ENCODE measurements at regions not wholly inside any gene's neighbourhood (a gene's known extent, or its start where the extent isn't known, plus 50 kb on each side); places are given as distances from the start of the nearest gene placed in this dataset.

GRCh38 chr11:134614141-134614540, 202.1 kb upstream of the B3GAT1 start:
- no peak overlapping the region for H3K9ac ChIP-seq (ENCODE audit: low read length in 5 of 5)
- no peak overlapping the region for H3K27ac ChIP-seq (ENCODE audit: low read depth, low read length)
- peaks cover 0 to 12% (median 6%) of the 10 kb centered on the region in 5 donors for H3K27me3 ChIP-seq (ENCODE audit: control insufficient read depth in 5 of 5, insufficient read depth in 4 of 5, low read length in 5 of 5)
- peaks cover 0 to 5% (median 3%) of the 10 kb centered on the region in 5 donors for H3K9me3 ChIP-seq (ENCODE audit: control insufficient read depth in 5 of 5, low read length in 5 of 5)
- H3K4me3 ChIP-seq (ENCODE audit: low read depth in 1 of 5, low read length in 5 of 5), result no peak overlapping the region
- no peaks in the 10 kb centered on the region for H3K36me3 ChIP-seq (ENCODE audit: control insufficient read depth in 5 of 5, insufficient read depth in 5 of 5, low read length in 5 of 5)
- no peaks in the 10 kb centered on the region for H3K4me1 ChIP-seq (ENCODE audit: control insufficient read depth in 5 of 5, insufficient read depth in 5 of 5, low read length in 5 of 5)

- no peaks in the 10 kb centered on the region for H3K36me3 ChIP-seq (ENCODE audit: control insufficient read depth in 5 of 5, insufficient read depth in 5 of 5, low read length in 5 of 5)
- peaks cover 0 to 5% (median 3%) of the 10 kb centered on the region in 5 donors for H3K9me3 ChIP-seq (ENCODE audit: control insufficient read depth in 5 of 5, low read length in 5 of 5)
Observed at GRCh38 chr11:134613646-134614045, 201.6 kb upstream of the B3GAT1 start.

GRCh38 chr11:134612140-134613030, 200.3 kb upstream of the B3GAT1 start:
- Histone ChIP-seq H3K27ac (ENCODE audit: low read depth, low read length) (no peak overlapping the region), H3K9me3 (ENCODE audit: control insufficient read depth in 5 of 5, low read length in 5 of 5) (peaks cover 0 to 5% (median 3%) of the 10 kb centered on the region in 5 donors), H3K27me3 (ENCODE audit: control insufficient read depth in 5 of 5, insufficient read depth in 4 of 5, low read length in 5 of 5) (peaks cover 3 to 12% (median 7%) of the 10 kb centered on the region in 5 donors), H3K4me3 (ENCODE audit: low read depth in 1 of 5, low read length in 5 of 5) (no peak overlapping the region), H3K4me1 (ENCODE audit: control insufficient read depth in 5 of 5, insufficient read depth in 5 of 5, low read length in 5 of 5) (no peaks in the 10 kb centered on the region), H3K9ac (ENCODE audit: low read length in 5 of 5) (no peak overlapping the region), H3K36me3 (ENCODE audit: control insufficient read depth in 5 of 5, insufficient read depth in 5 of 5, low read length in 5 of 5) (no peaks in the 10 kb centered on the region)

More at GRCh38 chr11:134613646-134614045, 201.6 kb upstream of the B3GAT1 start:
- Histone ChIP-seq H3K27ac (ENCODE audit: low read depth, low read length) (no peak overlapping the region), H3K4me1 (ENCODE audit: control insufficient read depth in 5 of 5, insufficient read depth in 5 of 5, low read length in 5 of 5) (no peaks in the 10 kb centered on the region), H3K9ac (ENCODE audit: low read length in 5 of 5) (no peak overlapping the region), H3K4me3 (ENCODE audit: low read depth in 1 of 5, low read length in 5 of 5) (no peak overlapping the region), H3K27me3 (ENCODE audit: control insufficient read depth in 5 of 5, insufficient read depth in 4 of 5, low read length in 5 of 5) (peaks cover 0 to 9% (median 7%) of the 10 kb centered on the region in 5 donors)

GRCh38 chr11:134611537-134611936, 199.5 kb upstream of the B3GAT1 start:
- peaks cover 3 to 12% (median 7%) of the 10 kb centered on the region in 5 donors for H3K27me3 ChIP-seq (ENCODE audit: control insufficient read depth in 5 of 5, insufficient read depth in 4 of 5, low read length in 5 of 5)
- H3K9ac ChIP-seq (ENCODE audit: low read length in 5 of 5), result no peak overlapping the region
- H3K36me3 ChIP-seq (ENCODE audit: control insufficient read depth in 5 of 5, insufficient read depth in 5 of 5, low read length in 5 of 5), result no peaks in the 10 kb centered on the region
- no peaks in the 10 kb centered on the region for H3K9me3 ChIP-seq (ENCODE audit: control insufficient read depth in 5 of 5, low read length in 5 of 5)
- H3K27ac ChIP-seq (ENCODE audit: low read depth, low read length), result no peak overlapping the region
- H3K4me3 ChIP-seq (ENCODE audit: low read depth in 1 of 5, low read length in 5 of 5), result no peak overlapping the region
- no peaks in the 10 kb centered on the region for H3K4me1 ChIP-seq (ENCODE audit: control insufficient read depth in 5 of 5, insufficient read depth in 5 of 5, low read length in 5 of 5)

- no peaks in the 10 kb centered on the region for H3K36me3 ChIP-seq (ENCODE audit: control insufficient read depth in 5 of 5, insufficient read depth in 5 of 5, low read length in 5 of 5)
Observed at GRCh38 chr11:134610116-134610910, 198.3 kb upstream of the B3GAT1 start.

GRCh38 chr11:134609361-134610115, 197.5 kb upstream of the B3GAT1 start:
- H3K27ac ChIP-seq (ENCODE audit: low read depth, low read length), result no peak overlapping the region

More at GRCh38 chr11:134610116-134610910, 198.3 kb upstream of the B3GAT1 start:
- H3K27ac ChIP-seq (ENCODE audit: low read depth, low read length), result no peak overlapping the region
- peaks cover 3 to 12% (median 7%) of the 10 kb centered on the region in 5 donors for H3K27me3 ChIP-seq (ENCODE audit: control insufficient read depth in 5 of 5, insufficient read depth in 4 of 5, low read length in 5 of 5)
- H3K9ac ChIP-seq (ENCODE audit: low read length in 5 of 5), result no peak overlapping the region
- no peaks in the 10 kb centered on the region for H3K9me3 ChIP-seq (ENCODE audit: control insufficient read depth in 5 of 5, low read length in 5 of 5)
- H3K4me1 ChIP-seq (ENCODE audit: control insufficient read depth in 5 of 5, insufficient read depth in 5 of 5, low read length in 5 of 5), result no peaks in the 10 kb centered on the region
- no peak overlapping the region for H3K4me3 ChIP-seq (ENCODE audit: low read depth in 1 of 5, low read length in 5 of 5)

GRCh38 chr11:134607963-134608750, 196.1 kb upstream of the B3GAT1 start:
- Histone ChIP-seq H3K4me3 (ENCODE audit: low read depth in 1 of 5, low read length in 5 of 5) (no peak overlapping the region), H3K27me3 (ENCODE audit: control insufficient read depth in 5 of 5, insufficient read depth in 4 of 5, low read length in 5 of 5) (peaks cover 3 to 12% (median 7%) of the 10 kb centered on the region in 5 donors)

More at GRCh38 chr11:134609361-134610115, 197.5 kb upstream of the B3GAT1 start:
- Histone ChIP-seq H3K9me3 (ENCODE audit: control insufficient read depth in 5 of 5, low read length in 5 of 5) (peaks cover 0 to 3% (median 0%) of the 10 kb centered on the region in 5 donors), H3K4me1 (ENCODE audit: control insufficient read depth in 5 of 5, insufficient read depth in 5 of 5, low read length in 5 of 5) (no peaks in the 10 kb centered on the region), H3K27me3 (ENCODE audit: control insufficient read depth in 5 of 5, insufficient read depth in 4 of 5, low read length in 5 of 5) (peaks cover 3 to 12% (median 7%) of the 10 kb centered on the region in 5 donors), H3K36me3 (ENCODE audit: control insufficient read depth in 5 of 5, insufficient read depth in 5 of 5, low read length in 5 of 5) (no peaks in the 10 kb centered on the region), H3K9ac (ENCODE audit: low read length in 5 of 5) (no peak overlapping the region), H3K4me3 (ENCODE audit: low read depth in 1 of 5, low read length in 5 of 5) (no peak overlapping the region)

GRCh38 chr11:134606251-134606650, 194.2 kb upstream of the B3GAT1 start:
- Histone ChIP-seq H3K4me3 (ENCODE audit: low read depth in 1 of 5, low read length in 5 of 5) (no peak overlapping the region), H3K9me3 (ENCODE audit: control insufficient read depth in 5 of 5, low read length in 5 of 5) (peaks cover 0 to 3% (median 0%) of the 10 kb centered on the region in 5 donors), H3K27me3 (ENCODE audit: control insufficient read depth in 5 of 5, insufficient read depth in 4 of 5, low read length in 5 of 5) (peaks cover 1 to 9% (median 5%) of the 10 kb centered on the region in 5 donors), H3K27ac (ENCODE audit: low read depth, low read length) (no peak overlapping the region), H3K9ac (ENCODE audit: low read length in 5 of 5) (no peak overlapping the region), H3K36me3 (ENCODE audit: control insufficient read depth in 5 of 5, insufficient read depth in 5 of 5, low read length in 5 of 5) (no peaks in the 10 kb centered on the region), H3K4me1 (ENCODE audit: control insufficient read depth in 5 of 5, insufficient read depth in 5 of 5, low read length in 5 of 5) (no peaks in the 10 kb centered on the region)

More at GRCh38 chr11:134607963-134608750, 196.1 kb upstream of the B3GAT1 start:
- Histone ChIP-seq H3K9ac (ENCODE audit: low read length in 5 of 5) (no peak overlapping the region), H3K9me3 (ENCODE audit: control insufficient read depth in 5 of 5, low read length in 5 of 5) (peaks cover 0 to 3% (median 0%) of the 10 kb centered on the region in 5 donors), H3K36me3 (ENCODE audit: control insufficient read depth in 5 of 5, insufficient read depth in 5 of 5, low read length in 5 of 5) (no peaks in the 10 kb centered on the region), H3K4me1 (ENCODE audit: control insufficient read depth in 5 of 5, insufficient read depth in 5 of 5, low read length in 5 of 5) (no peaks in the 10 kb centered on the region), H3K27ac (ENCODE audit: low read depth, low read length) (no peak overlapping the region)

- no peak overlapping the region for H3K27ac ChIP-seq (ENCODE audit: low read depth, low read length)
- H3K4me3 ChIP-seq (ENCODE audit: low read depth in 1 of 5, low read length in 5 of 5), result no peak overlapping the region
- peaks cover 0 to 9% (median 5%) of the 10 kb centered on the region in 5 donors for H3K27me3 ChIP-seq (ENCODE audit: control insufficient read depth in 5 of 5, insufficient read depth in 4 of 5, low read length in 5 of 5)
- no peak overlapping the region for H3K9ac ChIP-seq (ENCODE audit: low read length in 5 of 5)
- no peaks in the 10 kb centered on the region for H3K4me1 ChIP-seq (ENCODE audit: control insufficient read depth in 5 of 5, insufficient read depth in 5 of 5, low read length in 5 of 5)
- no peaks in the 10 kb centered on the region for H3K36me3 ChIP-seq (ENCODE audit: control insufficient read depth in 5 of 5, insufficient read depth in 5 of 5, low read length in 5 of 5)
- H3K9me3 ChIP-seq (ENCODE audit: control insufficient read depth in 5 of 5, low read length in 5 of 5), result peaks cover 0 to 3% (median 0%) of the 10 kb centered on the region in 5 donors
Observed at GRCh38 chr11:134604886-134605285, 192.8 kb upstream of the B3GAT1 start.
